ENCODE measurements at regions not wholly inside any gene's neighbourhood (a gene's known extent, or its start where the extent isn't known, plus 50 kb on each side); places are given as distances from the start of the nearest gene placed in this dataset.

DNA sequence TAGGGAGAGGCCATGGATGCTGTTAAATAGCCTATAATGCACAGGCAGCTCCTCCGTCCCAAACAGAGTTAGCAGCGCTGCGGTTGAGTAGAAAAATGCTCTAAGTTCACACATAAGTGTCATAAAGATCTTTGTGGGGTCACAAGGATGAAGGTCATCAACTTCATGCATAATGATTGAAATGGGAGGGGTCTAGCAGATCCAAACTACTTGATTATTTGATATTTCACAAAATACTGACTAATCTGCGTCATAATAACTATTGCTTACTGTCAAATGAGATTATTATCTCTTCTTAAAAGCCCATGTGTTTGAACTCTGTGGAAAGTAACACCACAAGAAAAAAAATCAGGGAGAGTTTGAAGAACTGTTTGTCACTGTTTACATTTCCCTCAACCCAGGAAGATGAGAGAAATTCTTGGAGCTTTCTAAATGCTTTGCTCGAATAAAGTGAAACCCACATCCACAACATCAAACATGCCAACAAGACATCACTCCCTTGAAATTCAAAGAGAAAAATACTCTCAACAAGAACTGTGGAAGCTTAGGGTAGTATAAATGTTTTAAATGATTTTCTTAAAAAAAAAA is 50.5 kb upstream of the CREB1 start:
- H3K27me3 Mint-ChIP-seq: no peaks in the 10 kb centered on the region
- DNase-seq: no peak
- no peaks in the 10 kb centered on the region for H3K9me3 Mint-ChIP-seq
- H3K36me3 Mint-ChIP-seq: no peaks in the 10 kb centered on the region
- ATAC-seq (replicated peaks): no peak
- H3K4me1 Mint-ChIP-seq: peaks cover 11 to 50% of the 10 kb centered on the region in 2 donors
- H3K4me3 Mint-ChIP-seq: no peak overlapping the region
- no peak overlapping the region for H3K27ac Mint-ChIP-seq
